Tibial nerve (tissue), 3 donors: ENCODE measurements at regions not wholly inside any gene's neighbourhood (a gene's known extent, or its start where the extent isn't known, plus 50 kb on each side); places are given as distances from the start of the nearest gene placed in this dataset.

Experiments
- POLR2A ChIP-seq, 2 donors: fragments of 450-650 bp; IDR thresholded peaks; one replicate each; pipeline ENCODE4 v1.6.1; 2017; ENCODE audit warnings: antibody characterized with exemption in 2 of 2, mild to moderate bottlenecking in 2 of 2, moderate library complexity in 2 of 2
- TF ChIP-seq, protein P1 (sequence below), 5 experiments: fragments of 200-600 bp in 3 of 5; fragments of 450-650 bp in 2 of 5; sonication (generic) in 3 of 5; IDR thresholded peaks; one replicate each; pipeline ENCODE4 v1.5.1; 2016 to 2019; ENCODE audit warnings: antibody characterized with exemption in 5 of 5, mild to moderate bottlenecking in 3 of 5, moderate library complexity in 2 of 5

DNA sequence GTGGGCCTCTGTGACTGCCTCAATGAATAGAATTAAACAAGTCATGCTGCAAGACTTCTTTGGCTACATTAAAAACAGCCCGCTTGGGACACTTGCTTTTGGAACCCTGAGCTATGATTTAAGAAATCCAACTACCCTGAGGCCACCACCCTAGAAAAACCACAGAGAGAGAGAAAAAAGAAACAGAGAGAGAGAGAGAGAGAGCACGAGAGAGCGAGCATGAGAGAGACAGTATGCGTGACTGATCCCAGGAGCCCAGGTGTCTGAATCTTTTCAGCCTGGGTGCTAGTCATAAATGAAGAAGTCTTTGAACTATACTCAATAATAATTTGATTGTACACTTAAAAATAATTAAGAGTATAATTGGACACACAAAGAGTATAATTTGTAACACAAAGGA, 123.1 kb upstream of the FREM1 start:
- no peak for TF ChIP-seq POLR2A (IDR thresholded peaks at IDR 0.05)
- TF ChIP-seq, protein P1, sequence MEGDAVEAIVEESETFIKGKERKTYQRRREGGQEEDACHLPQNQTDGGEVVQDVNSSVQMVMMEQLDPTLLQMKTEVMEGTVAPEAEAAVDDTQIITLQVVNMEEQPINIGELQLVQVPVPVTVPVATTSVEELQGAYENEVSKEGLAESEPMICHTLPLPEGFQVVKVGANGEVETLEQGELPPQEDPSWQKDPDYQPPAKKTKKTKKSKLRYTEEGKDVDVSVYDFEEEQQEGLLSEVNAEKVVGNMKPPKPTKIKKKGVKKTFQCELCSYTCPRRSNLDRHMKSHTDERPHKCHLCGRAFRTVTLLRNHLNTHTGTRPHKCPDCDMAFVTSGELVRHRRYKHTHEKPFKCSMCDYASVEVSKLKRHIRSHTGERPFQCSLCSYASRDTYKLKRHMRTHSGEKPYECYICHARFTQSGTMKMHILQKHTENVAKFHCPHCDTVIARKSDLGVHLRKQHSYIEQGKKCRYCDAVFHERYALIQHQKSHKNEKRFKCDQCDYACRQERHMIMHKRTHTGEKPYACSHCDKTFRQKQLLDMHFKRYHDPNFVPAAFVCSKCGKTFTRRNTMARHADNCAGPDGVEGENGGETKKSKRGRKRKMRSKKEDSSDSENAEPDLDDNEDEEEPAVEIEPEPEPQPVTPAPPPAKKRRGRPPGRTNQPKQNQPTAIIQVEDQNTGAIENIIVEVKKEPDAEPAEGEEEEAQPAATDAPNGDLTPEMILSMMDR (IDR thresholded peaks at IDR 0.05) = no peak
